ENCODE measurements at regions not wholly inside any gene's neighbourhood (a gene's known extent, or its start where the extent isn't known, plus 50 kb on each side); places are given as distances from the start of the nearest gene placed in this dataset.

DNA sequence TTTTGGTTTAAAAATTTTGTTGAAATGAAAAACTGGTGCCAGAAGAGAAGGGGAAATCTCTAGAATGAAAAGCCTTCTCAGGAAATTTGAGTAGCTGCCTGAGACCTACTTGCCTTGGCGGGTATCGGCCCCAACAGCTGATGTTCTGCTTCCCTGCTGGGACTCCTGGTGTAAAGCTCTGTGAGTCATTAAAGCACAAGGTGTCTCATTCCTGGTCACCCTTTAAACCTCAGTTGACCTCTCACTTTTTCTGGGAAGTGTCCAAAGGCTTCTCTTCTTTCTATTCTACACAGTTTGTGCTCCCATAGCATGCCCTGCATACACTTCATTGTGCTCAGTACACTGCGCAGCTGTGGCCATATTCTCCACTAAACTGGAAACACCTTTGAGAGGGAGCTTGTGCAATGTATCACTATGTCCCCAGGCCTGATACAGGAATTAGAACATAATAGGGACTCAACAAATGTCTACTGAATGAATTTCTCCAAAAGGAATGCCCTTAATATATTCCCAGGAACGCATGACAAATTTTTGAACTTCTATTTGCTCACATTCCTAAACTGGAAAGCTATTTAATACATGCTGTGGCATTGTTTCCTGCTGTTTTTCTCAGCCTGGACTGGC, 303.9 kb downstream of the SDHAF3 start:
- TF ChIP-seq, protein P1, sequence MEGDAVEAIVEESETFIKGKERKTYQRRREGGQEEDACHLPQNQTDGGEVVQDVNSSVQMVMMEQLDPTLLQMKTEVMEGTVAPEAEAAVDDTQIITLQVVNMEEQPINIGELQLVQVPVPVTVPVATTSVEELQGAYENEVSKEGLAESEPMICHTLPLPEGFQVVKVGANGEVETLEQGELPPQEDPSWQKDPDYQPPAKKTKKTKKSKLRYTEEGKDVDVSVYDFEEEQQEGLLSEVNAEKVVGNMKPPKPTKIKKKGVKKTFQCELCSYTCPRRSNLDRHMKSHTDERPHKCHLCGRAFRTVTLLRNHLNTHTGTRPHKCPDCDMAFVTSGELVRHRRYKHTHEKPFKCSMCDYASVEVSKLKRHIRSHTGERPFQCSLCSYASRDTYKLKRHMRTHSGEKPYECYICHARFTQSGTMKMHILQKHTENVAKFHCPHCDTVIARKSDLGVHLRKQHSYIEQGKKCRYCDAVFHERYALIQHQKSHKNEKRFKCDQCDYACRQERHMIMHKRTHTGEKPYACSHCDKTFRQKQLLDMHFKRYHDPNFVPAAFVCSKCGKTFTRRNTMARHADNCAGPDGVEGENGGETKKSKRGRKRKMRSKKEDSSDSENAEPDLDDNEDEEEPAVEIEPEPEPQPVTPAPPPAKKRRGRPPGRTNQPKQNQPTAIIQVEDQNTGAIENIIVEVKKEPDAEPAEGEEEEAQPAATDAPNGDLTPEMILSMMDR (conservative IDR thresholded peaks at IDR 0.05; ENCODE audit: low read depth, low read length): no peak
- no peak for TF ChIP-seq EZH2 (IDR thresholded peaks at IDR 0.05; ENCODE audit: borderline replicate concordance, low read depth, low read length, poor library complexity, severe bottlenecking)
